ENCODE measurements at regions not wholly inside any gene's neighbourhood (a gene's known extent, or its start where the extent isn't known, plus 50 kb on each side); places are given as distances from the start of the nearest gene placed in this dataset.

DNA sequence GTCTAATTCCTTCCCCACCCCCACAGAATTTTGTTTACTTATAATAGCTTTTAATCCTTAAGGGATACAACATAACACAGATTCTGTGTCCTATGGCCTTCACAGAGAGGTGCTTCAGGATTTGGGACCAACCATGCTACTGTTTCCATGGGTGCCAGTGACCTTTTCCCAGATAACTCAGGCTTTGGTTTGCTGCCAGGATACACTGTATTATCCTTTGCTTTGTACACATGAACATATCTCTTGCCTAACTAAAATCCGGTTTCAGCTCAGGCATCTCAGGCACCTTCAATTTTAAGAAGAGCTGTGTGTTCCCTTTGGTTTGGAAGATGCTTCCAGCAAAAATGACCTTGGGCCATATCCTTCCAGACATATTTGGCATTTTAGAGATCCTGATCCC lies 428.4 kb upstream of the CDH5 start:
- TF ChIP-seq, protein P1, sequence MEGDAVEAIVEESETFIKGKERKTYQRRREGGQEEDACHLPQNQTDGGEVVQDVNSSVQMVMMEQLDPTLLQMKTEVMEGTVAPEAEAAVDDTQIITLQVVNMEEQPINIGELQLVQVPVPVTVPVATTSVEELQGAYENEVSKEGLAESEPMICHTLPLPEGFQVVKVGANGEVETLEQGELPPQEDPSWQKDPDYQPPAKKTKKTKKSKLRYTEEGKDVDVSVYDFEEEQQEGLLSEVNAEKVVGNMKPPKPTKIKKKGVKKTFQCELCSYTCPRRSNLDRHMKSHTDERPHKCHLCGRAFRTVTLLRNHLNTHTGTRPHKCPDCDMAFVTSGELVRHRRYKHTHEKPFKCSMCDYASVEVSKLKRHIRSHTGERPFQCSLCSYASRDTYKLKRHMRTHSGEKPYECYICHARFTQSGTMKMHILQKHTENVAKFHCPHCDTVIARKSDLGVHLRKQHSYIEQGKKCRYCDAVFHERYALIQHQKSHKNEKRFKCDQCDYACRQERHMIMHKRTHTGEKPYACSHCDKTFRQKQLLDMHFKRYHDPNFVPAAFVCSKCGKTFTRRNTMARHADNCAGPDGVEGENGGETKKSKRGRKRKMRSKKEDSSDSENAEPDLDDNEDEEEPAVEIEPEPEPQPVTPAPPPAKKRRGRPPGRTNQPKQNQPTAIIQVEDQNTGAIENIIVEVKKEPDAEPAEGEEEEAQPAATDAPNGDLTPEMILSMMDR (IDR thresholded peaks at IDR 0.05; ENCODE audit: borderline replicate concordance, insufficient read depth, low read depth, low read length): no peak
- H3K4me3 ChIP-seq (ENCODE audit: low read depth, low read length): no peak overlapping the region

DNA sequence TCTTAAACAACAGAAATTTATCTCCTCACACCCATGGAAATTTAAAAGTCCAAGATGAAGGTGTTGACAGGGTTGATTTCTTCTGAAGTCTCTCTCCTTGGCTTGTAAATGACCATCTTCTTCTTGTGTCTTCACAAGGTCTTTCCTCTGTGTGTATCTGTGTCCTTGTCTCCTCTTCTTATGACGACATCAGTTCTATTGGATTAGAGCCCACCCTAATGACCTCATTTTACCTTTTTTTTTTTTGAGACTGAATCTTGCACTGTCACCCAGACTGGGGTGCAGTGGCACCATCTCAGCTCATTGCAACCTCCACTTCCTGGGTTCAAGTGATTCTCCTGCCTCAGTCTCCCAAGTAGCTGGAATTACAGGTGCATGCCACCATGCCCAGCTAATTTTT lies 429.0 kb upstream of the CDH5 start:
- TF ChIP-seq, protein P1 (IDR thresholded peaks at IDR 0.05; ENCODE audit: borderline replicate concordance, insufficient read depth, low read depth, low read length): no peak
- no peak overlapping the region for H3K4me3 ChIP-seq (ENCODE audit: low read depth, low read length)

DNA sequence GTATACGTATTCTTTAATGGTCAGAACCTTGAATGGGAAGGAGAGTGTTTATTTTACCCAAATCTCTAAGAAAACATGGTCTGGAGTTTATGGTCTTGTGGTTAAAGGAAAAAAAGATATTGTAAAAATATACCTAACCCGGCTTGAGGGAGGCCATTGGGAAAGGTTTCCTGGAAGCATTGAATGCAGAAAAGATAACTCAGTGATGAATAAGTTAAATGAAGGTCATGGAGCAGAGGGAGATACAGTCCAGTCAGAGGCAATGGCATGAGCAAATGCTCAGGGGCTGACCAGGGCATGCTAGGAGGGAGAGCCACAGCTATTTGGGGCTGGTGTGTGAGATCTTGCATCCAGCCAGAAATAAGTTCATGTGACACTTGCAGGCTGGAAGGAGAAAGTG lies 430.4 kb upstream of the CDH5 start:
- no peak overlapping the region for H3K4me3 ChIP-seq (ENCODE audit: low read depth, low read length)
- TF ChIP-seq, protein P1 (IDR thresholded peaks at IDR 0.05; ENCODE audit: borderline replicate concordance, insufficient read depth, low read depth, low read length): no peak

DNA sequence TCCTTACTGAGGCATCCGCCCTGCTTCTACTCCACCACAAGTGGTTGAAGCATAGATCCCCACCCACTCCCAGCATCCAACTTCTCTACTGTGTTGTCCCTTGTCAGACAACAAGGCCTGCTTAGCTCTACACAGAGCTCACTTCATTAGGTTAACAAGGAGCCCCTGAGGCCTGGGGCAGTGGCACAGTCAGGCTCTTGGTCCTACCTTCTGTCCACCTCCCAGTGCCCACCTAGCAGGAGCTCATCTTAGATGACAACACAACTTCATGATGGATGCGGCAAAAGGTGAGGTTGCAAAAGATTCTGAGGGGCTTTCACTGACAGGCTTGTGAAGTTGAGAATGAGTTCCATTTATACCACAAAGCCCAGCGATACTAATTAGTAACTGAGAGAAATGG lies 432.0 kb upstream of the CDH5 start:
- no peak overlapping the region for H3K4me3 ChIP-seq (ENCODE audit: low read depth, low read length)
- TF ChIP-seq, protein P1 (IDR thresholded peaks at IDR 0.05; ENCODE audit: borderline replicate concordance, insufficient read depth, low read depth, low read length): no peak

DNA sequence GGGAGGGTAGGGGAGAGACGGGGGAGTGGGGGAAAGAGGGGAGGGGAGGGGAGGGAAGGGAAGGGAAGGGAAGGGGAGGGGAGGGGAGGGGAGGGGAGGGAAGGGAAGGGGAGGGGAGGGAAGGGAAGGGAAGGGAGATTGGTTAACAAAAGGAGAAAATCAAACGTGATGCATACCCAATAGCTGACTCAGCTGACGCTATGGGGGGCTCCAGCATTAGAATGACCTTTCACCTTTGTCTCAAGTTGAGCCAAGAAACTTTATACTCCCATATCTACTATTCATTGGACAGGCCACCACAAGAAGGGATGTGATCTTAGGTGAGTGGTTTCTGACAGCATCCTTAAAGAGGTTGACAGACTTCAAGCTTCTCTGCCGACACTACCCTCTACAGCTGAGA lies 432.8 kb upstream of the CDH5 start:
- TF ChIP-seq, protein P1 (IDR thresholded peaks at IDR 0.05; ENCODE audit: borderline replicate concordance, insufficient read depth, low read depth, low read length): no peak
- H3K4me3 ChIP-seq (ENCODE audit: low read depth, low read length): no peak overlapping the region

DNA sequence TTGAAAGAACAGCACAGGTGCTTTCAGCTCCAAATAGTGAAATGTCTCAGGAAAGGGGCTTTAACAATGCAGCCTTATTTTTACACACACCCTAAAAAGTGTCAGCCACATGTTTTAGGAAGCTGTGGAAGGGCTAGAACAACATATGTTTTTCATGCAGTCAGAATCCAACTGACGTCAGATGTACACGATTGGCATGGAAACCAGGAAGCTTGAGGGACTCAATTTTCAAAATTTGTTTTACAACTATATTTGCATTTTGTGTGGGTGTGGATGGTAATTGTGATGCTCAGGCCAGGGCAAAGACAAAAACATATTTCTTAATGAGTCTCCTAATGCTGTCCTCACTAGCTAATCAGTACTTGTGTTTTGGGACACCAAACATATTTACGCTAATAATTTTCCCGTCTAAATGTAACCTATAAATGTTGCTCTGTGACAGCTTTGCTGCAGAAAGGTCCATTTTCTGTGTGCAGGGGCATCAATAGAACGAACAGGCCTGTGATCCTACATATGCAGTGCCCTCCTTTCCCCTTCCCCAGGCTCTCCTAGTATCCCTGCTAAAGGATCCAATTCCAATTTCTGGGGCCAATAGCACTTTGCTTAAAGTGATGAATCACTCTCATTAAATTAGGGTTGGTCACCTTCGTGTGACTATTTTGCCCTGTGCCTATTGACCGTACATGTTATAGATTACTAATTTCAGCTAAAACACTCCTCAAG lies 434.0 kb upstream of the CDH5 start:
- TF ChIP-seq, protein P1 (IDR thresholded peaks at IDR 0.05; ENCODE audit: borderline replicate concordance, insufficient read depth, low read depth, low read length): no peak
- no peak overlapping the region for H3K4me3 ChIP-seq (ENCODE audit: low read depth, low read length)

DNA sequence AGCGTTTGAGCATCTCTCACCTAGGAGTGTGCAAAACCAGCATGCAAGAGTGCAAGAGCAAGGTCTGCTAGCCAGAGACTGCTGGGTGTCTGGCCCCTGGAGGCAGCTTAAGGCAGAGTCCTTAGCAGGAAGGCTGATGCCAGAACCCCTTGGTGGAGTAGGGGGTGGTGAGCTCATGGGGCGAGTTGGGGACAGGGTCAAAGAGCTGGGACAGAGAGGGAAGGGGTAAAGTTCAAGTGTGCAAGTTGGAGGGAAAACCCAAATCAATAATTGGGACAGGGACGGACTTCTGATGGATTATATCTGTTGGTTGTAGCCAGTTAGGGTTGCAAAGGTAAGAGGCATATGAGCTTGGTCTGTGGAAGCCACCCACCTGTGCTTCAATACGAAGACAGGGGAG lies 443.6 kb upstream of the CDH5 start:
- no peak overlapping the region for H3K4me3 ChIP-seq (ENCODE audit: low read depth, low read length)
- TF ChIP-seq, protein P1 (IDR thresholded peaks at IDR 0.05; ENCODE audit: borderline replicate concordance, insufficient read depth, low read depth, low read length): no peak

Measured in GM12875 (cell line).